Dedifferentiated amniotic fluid mesenchymal stem cell (primary cell): ENCODE measurements at regions not wholly inside any gene's neighbourhood (a gene's known extent, or its start where the extent isn't known, plus 50 kb on each side); places are given as distances from the start of the nearest gene placed in this dataset.
"Not testable (repeated sequence)": the region's sequence is repeated elsewhere in the genome, so short reads cannot be mapped to it uniquely, and the experiment has no call there.

Source experiments
- DNase-seq: peaks from one replicate; pipeline ENCODE4 v3.0.0-alpha.2; 2016; ENCODE audit errors: extremely low spot score

DNA sequence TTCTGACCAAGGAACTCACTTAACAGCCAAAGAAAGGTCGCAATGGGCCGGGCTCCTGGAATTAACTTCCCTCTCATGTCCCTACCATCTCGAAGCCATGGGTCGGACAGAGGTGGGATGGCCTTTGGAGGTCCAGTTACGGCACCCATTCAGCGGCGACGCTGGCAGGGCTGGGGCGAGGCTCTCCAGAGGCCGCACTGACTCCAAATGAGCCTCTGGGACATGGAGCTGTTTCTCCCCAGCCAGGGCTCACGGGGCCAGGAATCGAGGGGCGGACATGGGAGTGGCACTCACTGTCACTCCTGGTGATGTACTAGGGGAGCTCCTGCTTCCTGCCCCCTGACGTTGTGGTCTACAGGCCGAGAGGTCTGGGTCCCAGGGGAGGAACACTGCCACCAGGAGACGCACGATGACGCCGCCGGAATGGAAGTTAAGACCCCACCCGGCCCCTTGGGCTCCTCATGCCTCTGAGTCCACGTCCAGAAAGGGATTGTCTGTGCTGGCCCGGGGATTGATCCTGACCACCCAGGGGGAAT is 60.7 kb upstream of the METRNL start:
- no peak for DNase-seq

DNA sequence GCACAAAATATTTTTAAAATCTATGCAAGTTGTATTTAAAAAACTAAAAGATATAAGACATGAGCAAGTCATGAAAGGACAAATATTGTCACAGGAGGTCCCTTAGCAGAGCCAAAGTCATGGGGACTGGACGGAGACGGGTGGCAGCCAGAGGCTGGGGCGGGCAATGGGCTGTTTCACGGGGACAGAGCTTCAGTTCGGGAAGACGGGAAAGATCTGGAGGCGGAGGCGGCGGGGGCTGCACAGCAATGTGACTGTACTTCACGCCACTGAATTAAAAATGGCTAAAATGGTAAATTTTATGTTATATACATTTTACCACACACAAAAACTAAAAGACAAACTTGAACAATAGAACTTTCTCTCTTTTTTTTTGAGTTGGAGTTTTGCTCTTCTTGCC is 60.0 kb upstream of the METRNL start:
- DNase-seq = no peak

DNA sequence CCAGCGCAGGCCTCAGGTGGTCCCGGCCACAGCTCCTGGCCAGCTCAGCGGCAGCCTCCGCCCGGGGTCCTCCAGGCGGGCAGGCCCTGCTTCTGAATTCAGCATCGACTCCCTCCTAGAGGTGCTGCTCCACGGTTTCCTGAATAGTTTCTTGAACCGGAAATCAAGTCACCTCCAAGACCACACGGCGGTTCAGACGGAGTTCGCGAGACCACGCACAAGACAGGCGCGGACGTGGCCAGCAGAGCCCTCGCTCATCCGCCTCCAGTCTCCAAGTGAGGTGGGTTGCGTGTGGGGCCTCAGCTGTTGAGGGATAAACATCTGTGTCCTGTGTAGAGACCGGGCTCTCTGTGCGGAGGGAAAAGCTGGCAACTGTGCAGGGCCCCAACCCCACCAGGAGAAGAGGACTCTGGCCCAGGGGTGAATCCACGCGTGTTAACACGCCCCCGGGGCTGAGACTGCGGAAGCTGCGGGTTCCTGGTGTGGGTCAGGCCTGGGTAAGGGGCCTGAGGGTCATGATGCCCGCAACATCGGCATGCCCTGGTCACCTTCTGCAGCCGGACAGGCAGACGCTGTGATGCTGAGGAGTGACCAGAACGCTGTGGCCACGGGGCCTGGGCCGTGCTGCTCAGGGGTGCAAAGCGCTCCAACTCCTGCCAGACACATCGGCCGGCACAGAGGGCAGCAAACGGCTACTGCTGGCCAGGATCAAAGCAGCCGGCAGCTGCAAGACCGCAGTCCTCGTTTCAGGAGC is 55.0 kb upstream of the METRNL start:
- no peak for DNase-seq

DNA sequence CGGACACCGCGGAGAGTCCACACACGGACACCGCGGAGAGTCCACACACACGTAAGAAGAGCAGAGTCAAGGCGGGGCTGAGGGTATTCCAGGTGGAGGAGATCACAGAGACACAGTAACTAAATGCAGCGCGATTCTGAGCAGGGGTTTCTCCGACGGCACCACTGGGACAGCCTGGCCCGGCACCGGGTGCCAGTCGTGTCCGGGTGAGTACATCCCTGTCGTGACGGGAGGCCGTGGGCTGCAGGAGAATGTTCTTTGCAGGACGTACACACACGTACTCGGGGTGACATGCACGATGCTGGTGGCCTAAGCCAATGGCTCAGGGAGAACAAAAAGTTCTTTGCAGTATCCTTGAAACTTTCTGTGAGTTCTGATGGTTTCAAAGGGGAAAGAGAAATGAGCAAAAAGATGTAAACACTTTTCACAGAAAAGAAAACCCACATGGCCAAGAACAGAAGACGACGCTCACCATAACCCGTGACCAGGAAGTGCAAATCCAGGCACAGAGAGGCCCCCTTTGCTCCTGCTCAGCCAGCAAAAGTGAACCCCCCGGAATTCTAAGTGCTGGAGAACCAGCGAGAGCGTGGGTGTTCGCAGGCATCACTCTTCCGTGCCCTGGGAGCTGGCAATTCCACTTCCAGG is 53.7 kb upstream of the METRNL start:
- no peak for DNase-seq

DNA sequence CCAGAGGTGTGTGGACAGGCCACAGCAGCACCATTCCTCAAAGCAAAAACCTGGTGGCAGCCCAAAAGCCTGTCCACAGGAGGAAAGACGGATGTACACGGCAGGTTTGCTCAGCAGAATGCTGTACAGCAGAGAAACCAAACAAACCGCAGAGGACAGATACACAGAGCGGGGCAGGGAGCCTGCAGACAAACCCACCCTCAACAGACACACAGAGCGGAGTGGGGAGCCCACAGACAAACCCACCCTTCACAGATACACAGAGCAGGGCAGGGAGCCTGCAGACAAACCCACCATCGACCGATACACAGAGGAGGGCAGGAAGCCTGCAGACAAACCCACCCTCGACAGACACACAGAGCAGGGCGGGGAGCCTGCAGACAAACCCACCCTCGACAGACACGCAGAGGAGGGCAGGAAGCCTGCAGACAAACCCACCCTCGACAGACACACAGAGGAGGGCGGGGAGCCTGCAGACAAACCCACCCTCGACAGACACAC is 53.0 kb upstream of the METRNL start:
- DNase-seq = no peak

DNA sequence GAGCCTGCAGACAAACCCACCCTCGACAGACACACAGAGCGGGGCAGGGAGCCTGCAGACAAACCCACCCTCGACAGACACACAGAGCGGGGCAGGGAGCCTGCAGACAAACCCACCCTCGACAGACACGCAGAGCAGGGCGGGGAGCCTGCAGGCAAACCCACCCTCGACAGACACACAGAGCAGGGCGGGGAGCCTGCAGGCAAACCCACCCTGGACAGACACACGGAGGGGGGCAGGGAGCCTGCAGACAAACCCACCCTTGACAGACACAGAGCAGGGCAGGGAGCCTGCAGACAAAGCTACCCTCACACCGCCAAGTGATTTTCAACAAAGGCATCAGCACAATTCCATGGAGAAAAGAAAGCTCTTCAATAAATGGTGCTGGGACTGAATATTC is 52.5 kb upstream of the METRNL start:
- not testable (repeated sequence) for DNase-seq

DNA sequence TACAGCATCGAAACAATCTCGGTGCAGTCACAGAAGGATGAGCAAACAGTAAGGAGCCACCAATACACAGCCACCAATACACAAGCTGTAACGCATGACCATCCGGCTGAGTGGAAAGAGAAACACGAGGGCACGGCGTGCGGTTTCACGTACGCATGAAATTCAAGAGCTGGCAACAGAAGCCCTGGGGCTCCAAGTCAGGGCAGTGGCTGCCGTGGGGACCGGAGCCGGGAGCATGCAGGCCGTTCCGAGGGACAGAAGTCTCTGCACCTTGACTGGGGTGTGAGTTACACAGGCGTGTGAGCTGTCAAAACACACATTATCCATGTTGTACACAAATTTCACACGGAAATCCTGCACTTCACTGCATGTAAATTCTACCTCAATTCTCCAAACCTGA is 50.6 kb upstream of the METRNL start:
- DNase-seq = no peak

DNA sequence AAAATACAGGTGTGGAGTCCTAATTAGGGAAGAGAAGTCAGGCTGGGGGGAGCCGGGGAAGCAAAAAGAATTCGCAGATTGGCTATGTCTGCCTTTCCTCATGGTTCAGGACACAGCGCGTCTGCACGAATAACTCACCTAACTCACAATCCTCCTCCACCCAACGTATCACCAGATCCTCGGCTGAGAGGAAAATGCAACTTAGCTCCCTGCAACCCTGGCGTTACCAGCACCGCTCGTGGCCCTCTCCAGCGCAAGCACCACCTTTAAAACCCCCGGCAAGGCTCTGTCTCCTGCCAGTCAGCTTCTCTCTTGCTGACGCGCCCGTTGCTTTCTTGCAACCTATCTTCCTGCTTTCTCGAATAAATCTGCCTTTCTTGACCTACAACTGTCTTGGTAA is 49.8 kb upstream of the METRNL start:
- no peak for DNase-seq
